GM18505 (cell line): ENCODE measurements at regions not wholly inside any gene's neighbourhood (a gene's known extent, or its start where the extent isn't known, plus 50 kb on each side); places are given as distances from the start of the nearest gene placed in this dataset.
"Not testable (repeated sequence)": the region's sequence is repeated elsewhere in the genome, so short reads cannot be mapped to it uniquely, and the experiment has no call there.

Experiments
- ATAC-seq: cut with Tn5 transposase; IDR thresholded peaks from one replicate; pipeline ENCODE4 v1.9.1; 2021; ENCODE audit not compliant: unreplicated experiment
- POLR2A ChIP-seq: IDR thresholded peaks from 4 replicates; pipeline ENCODE4 v1.6.1; 2011; ENCODE audit warnings: borderline replicate concordance; ENCODE audit not compliant: insufficient read depth, insufficient read length; ENCODE audit errors: extremely low read depth

- TF ChIP-seq POLR2A, result no peak
- no peak for ATAC-seq
Measured at GRCh38 chr7:13240349-13240748, 552.9 kb downstream of the ARL4A start.

- ATAC-seq, result no peak
- no peak for TF ChIP-seq POLR2A
Measured at GRCh38 chr7:13241416-13241815, 554.0 kb downstream of the ARL4A start.

GRCh38 chr7:13257661-13258060 lies 570.2 kb downstream of the ARL4A start:
- no peak for TF ChIP-seq POLR2A
- ATAC-seq, result no peak

GRCh38 chr7:13258386-13258785 lies 571.0 kb downstream of the ARL4A start:
- TF ChIP-seq POLR2A, result no peak
- ATAC-seq, result no peak

GRCh38 chr7:13259930-13260329 lies 572.5 kb downstream of the ARL4A start:
- TF ChIP-seq POLR2A, result no peak
- no peak for ATAC-seq

GRCh38 chr7:13262929-13263530 lies 575.6 kb downstream of the ARL4A start:
- no peak for ATAC-seq
- TF ChIP-seq POLR2A, result no peak

GRCh38 chr7:13265271-13265670 lies 577.8 kb downstream of the ARL4A start:
- TF ChIP-seq POLR2A, result no peak
- no peak for ATAC-seq

- ATAC-seq, result not testable (repeated sequence)
Measured at GRCh38 chr7:13274205-13274604, 586.8 kb downstream of the ARL4A start.

GRCh38 chr7:13276977-13277376 lies 589.5 kb downstream of the ARL4A start:
- no peak for ATAC-seq
- TF ChIP-seq POLR2A, result no peak

- no peak for ATAC-seq
- TF ChIP-seq POLR2A, result no peak
Measured at GRCh38 chr7:13278020-13278419, 590.6 kb downstream of the ARL4A start.

- ATAC-seq, result no peak
- no peak for TF ChIP-seq POLR2A
Measured at GRCh38 chr7:13279854-13280435, 592.5 kb downstream of the ARL4A start.

- no peak for TF ChIP-seq POLR2A
- ATAC-seq, result no peak
Measured at GRCh38 chr7:13282377-13282980, 595.0 kb downstream of the ARL4A start.

- ATAC-seq, result no peak
- TF ChIP-seq POLR2A, result no peak
Measured at GRCh38 chr7:13286916-13287315, 599.5 kb downstream of the ARL4A start.

GRCh38 chr7:13288516-13288915 lies 601.1 kb downstream of the ARL4A start:
- ATAC-seq, result no peak
- no peak for TF ChIP-seq POLR2A

GRCh38 chr7:13290975-13291374 lies 603.5 kb downstream of the ARL4A start:
- no peak for ATAC-seq
- no peak for TF ChIP-seq POLR2A

GRCh38 chr7:13293264-13294002 lies 606.0 kb downstream of the ARL4A start:
- no peak for ATAC-seq
- no peak for TF ChIP-seq POLR2A
